Coronary artery (tissue), 2 donors: ENCODE measurements at regions not wholly inside any gene's neighbourhood (a gene's known extent, or its start where the extent isn't known, plus 50 kb on each side); places are given as distances from the start of the nearest gene placed in this dataset.

ENCODE experiments used
- DNase-seq: peaks from one replicate; pipeline ENCODE4 v3.0.0-alpha.2; 2017; ENCODE audit warnings: low spot score
- H3K27ac ChIP-seq, 2 donors: fragments of 200-600 bp; sonication (generic); one replicate each; pipeline ENCODE4 v1.5.1; 2016 to 2019
- H3K4me3 ChIP-seq: fragments of 200-600 bp; sonication (generic); 2 replicates; pipeline ENCODE4 v1.5.1; 2016; ENCODE audit warnings: mild to moderate bottlenecking, moderate library complexity
- CTCF ChIP-seq: fragments of 200-600 bp; sonication (generic); IDR thresholded peaks from one replicate; pipeline ENCODE4 v1.5.1; 2019; ENCODE audit warnings: antibody characterized with exemption

- DNase-seq: no peak
- H3K4me3 ChIP-seq: no peak overlapping the region
- no peak overlapping the region for H3K27ac ChIP-seq
- TF ChIP-seq CTCF: no peak
These were observed 449.9 kb downstream of the KLF12 start for GRCh38 chr13:73684286-73684685.

GRCh38 chr13:73683746-73684145 is 450.5 kb downstream of the KLF12 start:
- DNase-seq: no peak
- no peak overlapping the region for H3K27ac ChIP-seq
- no peak overlapping the region for H3K4me3 ChIP-seq
- TF ChIP-seq CTCF: no peak

GRCh38 chr13:73681779-73682178 is 452.4 kb downstream of the KLF12 start:
- TF ChIP-seq CTCF: no peak

GRCh38 chr13:73681015-73681414 is 453.2 kb downstream of the KLF12 start:
- Histone ChIP-seq H3K27ac (no peak overlapping the region), H3K4me3 (no peak overlapping the region)
- TF ChIP-seq CTCF: no peak
- DNase-seq: no peak

More at GRCh38 chr13:73681779-73682178, 452.4 kb downstream of the KLF12 start:
- no peak for DNase-seq
- H3K4me3 ChIP-seq: no peak overlapping the region
- no peak overlapping the region for H3K27ac ChIP-seq

GRCh38 chr13:73677048-73677601 is 457.1 kb downstream of the KLF12 start:
- no peak overlapping the region for H3K4me3 ChIP-seq
- no peak overlapping the region for H3K27ac ChIP-seq
- no peak for TF ChIP-seq CTCF
- no peak for DNase-seq

GRCh38 chr13:73676550-73677047 is 457.6 kb downstream of the KLF12 start:
- no peak overlapping the region for H3K4me3 ChIP-seq
- no peak overlapping the region for H3K27ac ChIP-seq
- TF ChIP-seq CTCF: no peak
- DNase-seq: no peak

- no peak for DNase-seq
- Histone ChIP-seq H3K4me3 (no peak overlapping the region), H3K27ac (no peak overlapping the region)
- TF ChIP-seq CTCF: no peak
These were observed 458.4 kb downstream of the KLF12 start for GRCh38 chr13:73675821-73676220.
